C4-2B (cell line): ENCODE measurements at regions not wholly inside any gene's neighbourhood (a gene's known extent, or its start where the extent isn't known, plus 50 kb on each side); places are given as distances from the start of the nearest gene placed in this dataset.
"Not testable (repeated sequence)": the region's sequence is repeated elsewhere in the genome, so short reads cannot be mapped to it uniquely, and the experiment has no call there.

ENCODE experiments used
- ZFX ChIP-seq: fragments of 450-650 bp; IDR thresholded peaks from 2 replicates; pipeline ENCODE4 v1.6.1; 2017
- TF ChIP-seq, protein P1 (sequence below): fragments of 450-650 bp; conservative IDR thresholded peaks from 2 replicates; pipeline ENCODE4 v1.5.1; 2017; ENCODE audit warnings: mild to moderate bottlenecking

DNA sequence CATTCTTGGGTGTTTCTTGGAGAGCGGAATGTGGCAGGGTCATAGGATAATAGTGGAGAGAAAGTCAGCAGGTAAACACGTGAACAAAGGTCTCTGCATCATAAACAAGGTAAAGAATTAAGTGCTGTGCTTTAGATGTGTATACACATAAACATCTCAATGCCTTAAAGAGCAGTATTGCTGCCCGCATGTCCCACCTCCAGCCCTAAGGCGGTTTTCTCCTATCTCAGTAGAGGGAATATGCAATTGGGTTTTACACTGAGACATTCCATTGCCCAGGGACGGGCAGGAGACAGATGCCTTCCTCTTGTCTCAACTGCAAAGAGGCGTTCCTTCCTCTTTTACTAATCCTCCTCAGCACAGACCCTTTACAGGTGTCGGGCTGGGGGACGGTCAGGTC is 492.6 kb upstream of the ATXN8OS start:
- TF ChIP-seq, protein P1, sequence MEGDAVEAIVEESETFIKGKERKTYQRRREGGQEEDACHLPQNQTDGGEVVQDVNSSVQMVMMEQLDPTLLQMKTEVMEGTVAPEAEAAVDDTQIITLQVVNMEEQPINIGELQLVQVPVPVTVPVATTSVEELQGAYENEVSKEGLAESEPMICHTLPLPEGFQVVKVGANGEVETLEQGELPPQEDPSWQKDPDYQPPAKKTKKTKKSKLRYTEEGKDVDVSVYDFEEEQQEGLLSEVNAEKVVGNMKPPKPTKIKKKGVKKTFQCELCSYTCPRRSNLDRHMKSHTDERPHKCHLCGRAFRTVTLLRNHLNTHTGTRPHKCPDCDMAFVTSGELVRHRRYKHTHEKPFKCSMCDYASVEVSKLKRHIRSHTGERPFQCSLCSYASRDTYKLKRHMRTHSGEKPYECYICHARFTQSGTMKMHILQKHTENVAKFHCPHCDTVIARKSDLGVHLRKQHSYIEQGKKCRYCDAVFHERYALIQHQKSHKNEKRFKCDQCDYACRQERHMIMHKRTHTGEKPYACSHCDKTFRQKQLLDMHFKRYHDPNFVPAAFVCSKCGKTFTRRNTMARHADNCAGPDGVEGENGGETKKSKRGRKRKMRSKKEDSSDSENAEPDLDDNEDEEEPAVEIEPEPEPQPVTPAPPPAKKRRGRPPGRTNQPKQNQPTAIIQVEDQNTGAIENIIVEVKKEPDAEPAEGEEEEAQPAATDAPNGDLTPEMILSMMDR: not testable (repeated sequence)
- not testable (repeated sequence) for TF ChIP-seq ZFX
